Fibroblast of villous mesenchyme (primary cell): ENCODE measurements at regions not wholly inside any gene's neighbourhood (a gene's known extent, or its start where the extent isn't known, plus 50 kb on each side); places are given as distances from the start of the nearest gene placed in this dataset.

Experiments
- DNase-seq: peaks from one replicate; pipeline ENCODE4 v3.0.0-alpha.2; 2010; ENCODE audit warnings: low read depth
- H3K4me3 ChIP-seq: 2 replicates; pipeline ENCODE4 v1.5.1; 2011; ENCODE audit warnings: low read depth, mild to moderate bottlenecking, low read length
- TF ChIP-seq, protein P1 (sequence below): IDR thresholded peaks from 2 replicates; pipeline ENCODE4 v1.5.1; 2012; ENCODE audit warnings: low read depth, mild to moderate bottlenecking, low read length; ENCODE audit not compliant: insufficient read depth

DNA sequence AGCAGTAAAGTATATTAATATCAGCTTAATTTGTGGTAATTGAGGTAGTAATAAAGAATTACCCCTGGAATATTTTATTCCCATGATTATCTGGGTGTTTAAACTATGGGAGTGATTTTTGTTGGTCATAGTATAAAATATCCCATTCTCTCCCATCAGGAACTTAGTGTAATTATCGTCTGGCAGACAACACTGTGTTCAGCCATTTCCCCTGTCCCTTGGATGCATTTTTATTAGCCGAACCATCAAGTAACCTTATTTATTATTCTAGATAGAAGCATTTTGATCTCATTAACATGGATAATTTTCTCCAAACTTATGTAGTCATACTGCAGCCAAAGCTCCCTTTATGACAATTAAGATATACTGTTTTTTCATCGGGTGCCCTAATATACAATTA is 320.8 kb downstream of the MAT2B start:
- TF ChIP-seq, protein P1, sequence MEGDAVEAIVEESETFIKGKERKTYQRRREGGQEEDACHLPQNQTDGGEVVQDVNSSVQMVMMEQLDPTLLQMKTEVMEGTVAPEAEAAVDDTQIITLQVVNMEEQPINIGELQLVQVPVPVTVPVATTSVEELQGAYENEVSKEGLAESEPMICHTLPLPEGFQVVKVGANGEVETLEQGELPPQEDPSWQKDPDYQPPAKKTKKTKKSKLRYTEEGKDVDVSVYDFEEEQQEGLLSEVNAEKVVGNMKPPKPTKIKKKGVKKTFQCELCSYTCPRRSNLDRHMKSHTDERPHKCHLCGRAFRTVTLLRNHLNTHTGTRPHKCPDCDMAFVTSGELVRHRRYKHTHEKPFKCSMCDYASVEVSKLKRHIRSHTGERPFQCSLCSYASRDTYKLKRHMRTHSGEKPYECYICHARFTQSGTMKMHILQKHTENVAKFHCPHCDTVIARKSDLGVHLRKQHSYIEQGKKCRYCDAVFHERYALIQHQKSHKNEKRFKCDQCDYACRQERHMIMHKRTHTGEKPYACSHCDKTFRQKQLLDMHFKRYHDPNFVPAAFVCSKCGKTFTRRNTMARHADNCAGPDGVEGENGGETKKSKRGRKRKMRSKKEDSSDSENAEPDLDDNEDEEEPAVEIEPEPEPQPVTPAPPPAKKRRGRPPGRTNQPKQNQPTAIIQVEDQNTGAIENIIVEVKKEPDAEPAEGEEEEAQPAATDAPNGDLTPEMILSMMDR, result no peak
- H3K4me3 ChIP-seq, result no peak overlapping the region

DNA sequence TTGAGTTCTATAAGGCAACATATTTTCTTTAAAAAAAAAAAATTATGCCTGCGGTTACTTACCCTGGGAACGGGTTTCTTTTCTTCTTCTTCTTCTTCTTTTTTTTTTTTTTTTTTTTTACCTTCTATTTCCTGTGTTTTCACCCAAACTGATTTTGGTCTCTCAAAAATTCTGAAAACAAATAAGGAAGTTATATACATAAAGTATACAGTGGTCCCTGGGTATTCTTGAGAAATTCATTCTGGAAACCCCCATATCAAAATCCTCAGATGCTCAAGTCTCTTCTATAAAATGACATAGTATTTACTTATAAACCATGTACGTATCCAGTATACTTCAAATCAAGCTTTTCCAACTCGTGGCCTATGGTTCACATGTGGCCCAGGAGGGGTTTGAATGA is 326.7 kb downstream of the MAT2B start:
- DNase-seq, result no peak
- TF ChIP-seq, protein P1, result no peak
- no peak overlapping the region for H3K4me3 ChIP-seq

More for the DNA sequence above, 320.8 kb downstream of the MAT2B start:
- no peak for DNase-seq

DNA sequence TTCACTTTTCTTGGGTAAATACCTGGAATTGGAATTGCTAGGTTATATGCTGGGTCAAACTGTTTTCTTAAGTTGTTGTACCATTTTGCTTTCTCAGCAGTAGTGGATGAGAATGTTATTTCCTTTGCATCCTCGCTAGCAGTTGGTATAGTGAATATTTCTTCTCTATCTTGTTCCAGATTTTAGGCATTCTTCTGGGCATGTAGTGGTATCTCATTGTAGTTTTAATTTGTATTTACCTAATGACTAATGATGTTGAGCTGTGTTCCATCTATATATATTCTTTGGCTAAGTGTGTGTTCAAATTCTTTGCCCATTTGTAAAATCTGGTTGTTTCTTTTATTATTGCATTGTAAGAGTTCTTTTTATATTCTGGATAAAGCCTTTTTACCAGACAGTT is 333.3 kb downstream of the MAT2B start:
- H3K4me3 ChIP-seq, result no peak overlapping the region
- TF ChIP-seq, protein P1, result no peak
- DNase-seq, result no peak

DNA sequence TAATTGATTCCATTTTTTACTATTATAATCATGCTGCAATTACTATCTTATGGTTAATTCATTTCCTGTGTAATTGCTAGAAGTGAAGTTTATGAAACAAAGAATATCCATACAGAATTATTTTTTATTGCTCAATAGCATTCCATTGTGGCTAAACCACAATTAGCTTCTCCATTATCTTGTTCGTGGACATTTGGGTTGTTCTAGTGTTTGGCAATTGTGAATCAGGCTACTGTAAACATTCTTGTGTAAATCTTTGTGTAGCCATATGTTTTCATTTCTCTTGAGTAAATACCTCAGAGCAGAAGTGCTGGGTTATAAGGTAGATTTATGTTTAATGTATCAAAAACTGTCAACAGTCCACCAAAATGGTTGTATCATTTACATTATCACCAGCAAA is 341.1 kb downstream of the MAT2B start:
- TF ChIP-seq, protein P1, result no peak
- no peak overlapping the region for H3K4me3 ChIP-seq
- DNase-seq, result peak; percentile 68

DNA sequence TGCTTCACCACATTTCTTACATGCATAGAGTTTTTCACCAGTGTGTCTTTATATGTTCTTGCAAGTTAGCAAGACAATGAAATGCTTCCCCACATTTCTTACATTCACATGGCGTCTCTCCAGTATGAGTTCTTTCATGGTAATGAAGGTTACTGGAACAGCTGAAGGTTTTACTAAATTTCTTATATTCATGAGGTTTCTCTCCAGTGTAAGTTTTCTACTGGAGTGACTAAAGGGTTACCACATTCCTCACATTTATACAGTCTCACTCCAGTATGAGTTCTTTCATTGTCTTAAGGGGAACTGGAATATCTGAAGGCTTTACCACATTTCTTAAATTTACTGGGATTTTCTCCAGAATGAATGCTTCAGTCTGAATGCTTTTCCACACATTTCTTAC is 350.3 kb downstream of the MAT2B start:
- TF ChIP-seq, protein P1, result no peak
- DNase-seq, result no peak
- no peak overlapping the region for H3K4me3 ChIP-seq

DNA sequence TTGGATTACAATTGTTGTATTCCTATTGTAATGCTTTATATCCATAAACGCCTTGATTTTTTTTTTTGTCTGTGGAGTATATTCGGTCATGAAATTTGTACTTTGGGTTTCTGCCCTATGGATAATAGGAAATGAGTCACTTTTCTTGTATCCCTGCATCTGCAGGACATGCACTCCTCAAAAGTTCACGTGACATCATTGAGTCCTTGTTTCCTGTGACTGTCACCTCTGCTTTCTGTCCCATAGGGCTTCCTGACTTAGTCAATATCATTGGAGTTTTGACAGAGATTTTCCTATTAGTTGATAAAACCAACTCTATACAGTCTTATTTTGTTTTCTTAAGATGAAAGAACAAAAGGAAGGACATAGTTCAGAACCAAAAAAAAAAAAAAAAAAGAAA is 356.3 kb downstream of the MAT2B start:
- TF ChIP-seq, protein P1, result no peak
- DNase-seq, result no peak
- no peak overlapping the region for H3K4me3 ChIP-seq

DNA sequence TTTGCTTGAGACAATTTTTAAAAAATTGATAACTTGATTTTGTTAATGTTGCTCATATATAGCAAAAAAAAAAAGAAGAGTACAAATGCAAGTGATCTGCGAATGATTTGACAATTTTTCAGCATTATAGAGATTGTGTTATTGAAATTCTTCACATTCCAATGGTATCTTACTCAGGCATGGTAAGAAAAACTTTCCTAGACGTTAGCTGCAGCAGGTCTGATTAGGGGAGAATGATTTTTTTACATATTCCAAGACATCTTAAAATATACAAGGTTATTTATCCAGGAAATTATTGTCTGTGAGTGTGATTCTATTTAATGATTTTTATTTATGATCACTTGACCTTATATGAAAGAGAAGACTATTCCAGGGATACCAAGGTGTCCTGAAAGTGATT is 361.9 kb downstream of the MAT2B start:
- no peak for DNase-seq
- H3K4me3 ChIP-seq, result no peak overlapping the region
- TF ChIP-seq, protein P1, result no peak
